ENCODE measurements at regions not wholly inside any gene's neighbourhood (a gene's known extent, or its start where the extent isn't known, plus 50 kb on each side); places are given as distances from the start of the nearest gene placed in this dataset.
"Not testable (repeated sequence)": the region's sequence is repeated elsewhere in the genome, so short reads cannot be mapped to it uniquely, and the experiment has no call there.

GRCh38 chr4:145260091-145260490 is 79.7 kb upstream of the OTUD4 start:
- Mint-ChIP-seq H3K9me3 (peaks cover 26 to 27% of the 10 kb centered on the region in 2 experiments), H3K4me3 (no peak overlapping the region), H3K27me3 (ENCODE audit: low read depth) (no peaks in the 10 kb centered on the region), H3K27ac (peak overlapping the region; percentile 73 to 84 (median 79); a peak in 5 of 7 replicates), H3K36me3 (ENCODE audit: insufficient read depth in 1 of 3, low read depth in 3 of 3) (peaks cover 0 to 18% (median 13%) of the 10 kb centered on the region in 3 experiments; a peak in 4 of 7 replicates), H3K4me1 (peaks cover 10 to 23% of the 10 kb centered on the region in 2 experiments)
- H4K8ac ChIP-seq (replicated peaks; ENCODE audit: insufficient read length, low read depth, low read length): no peak overlapping the region
- no peak overlapping the region for H4K91ac ChIP-seq (ENCODE audit: insufficient read length, low read depth, low read length)
- H3K23ac ChIP-seq (ENCODE audit: insufficient read length, low read depth, low read length): no peak overlapping the region
- TF ChIP-seq, protein P1, sequence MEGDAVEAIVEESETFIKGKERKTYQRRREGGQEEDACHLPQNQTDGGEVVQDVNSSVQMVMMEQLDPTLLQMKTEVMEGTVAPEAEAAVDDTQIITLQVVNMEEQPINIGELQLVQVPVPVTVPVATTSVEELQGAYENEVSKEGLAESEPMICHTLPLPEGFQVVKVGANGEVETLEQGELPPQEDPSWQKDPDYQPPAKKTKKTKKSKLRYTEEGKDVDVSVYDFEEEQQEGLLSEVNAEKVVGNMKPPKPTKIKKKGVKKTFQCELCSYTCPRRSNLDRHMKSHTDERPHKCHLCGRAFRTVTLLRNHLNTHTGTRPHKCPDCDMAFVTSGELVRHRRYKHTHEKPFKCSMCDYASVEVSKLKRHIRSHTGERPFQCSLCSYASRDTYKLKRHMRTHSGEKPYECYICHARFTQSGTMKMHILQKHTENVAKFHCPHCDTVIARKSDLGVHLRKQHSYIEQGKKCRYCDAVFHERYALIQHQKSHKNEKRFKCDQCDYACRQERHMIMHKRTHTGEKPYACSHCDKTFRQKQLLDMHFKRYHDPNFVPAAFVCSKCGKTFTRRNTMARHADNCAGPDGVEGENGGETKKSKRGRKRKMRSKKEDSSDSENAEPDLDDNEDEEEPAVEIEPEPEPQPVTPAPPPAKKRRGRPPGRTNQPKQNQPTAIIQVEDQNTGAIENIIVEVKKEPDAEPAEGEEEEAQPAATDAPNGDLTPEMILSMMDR (conservative IDR thresholded peaks at IDR 0.05): no peak
- peak; percentile 81 for DNase-seq
- no peak overlapping the region for H3T11ph ChIP-seq (ENCODE audit: low read length)
- no peak overlapping the region for H2BK5ac ChIP-seq (ENCODE audit: insufficient read length, low read length)
- H3K18ac ChIP-seq (ENCODE audit: insufficient read length, low read depth, low read length): no peak overlapping the region
- no peaks in the 10 kb centered on the region for H3K9me3 ChIP-seq (ENCODE audit: control insufficient read depth, low read depth, low read length)
- no peak overlapping the region for H2AK5ac ChIP-seq (ENCODE audit: insufficient read length, low read length)
- no peak overlapping the region for H3K9ac ChIP-seq (ENCODE audit: extremely low read depth, insufficient read length, low read length)
- no peak overlapping the region for H2BK15ac ChIP-seq (ENCODE audit: low read depth, low read length)
- H3K14ac ChIP-seq (ENCODE audit: insufficient read depth, low read length): no peak overlapping the region
- WGBS (ENCODE audit: extremely low coverage, insufficient read length, low lambda C conversion rate): no CpG with 5 or more reads among the region's 3 CpGs
- H3K4me2 ChIP-seq (ENCODE audit: insufficient read depth, insufficient read length, low read length): no peak overlapping the region
- no peak overlapping the region for H4K5ac ChIP-seq (ENCODE audit: insufficient read length, low read depth, low read length)
- no peaks in the 10 kb centered on the region for H4K20me1 ChIP-seq (ENCODE audit: control insufficient read depth, insufficient read depth, insufficient read length)
- H3K4ac ChIP-seq (ENCODE audit: low read depth, low read length): no peak overlapping the region
- H2BK12ac ChIP-seq (ENCODE audit: insufficient read length, low read depth, low read length): no peak overlapping the region
- H2AFZ ChIP-seq (ENCODE audit: low read length): no peak overlapping the region
- H3K4me1 ChIP-seq (ENCODE audit: insufficient read depth, low read length): no peaks in the 10 kb centered on the region
- no peak overlapping the region for H2BK120ac ChIP-seq (ENCODE audit: low read depth, low read length, poor library complexity, severe bottlenecking)
- H3K27me3 ChIP-seq (ENCODE audit: insufficient read depth, low read length): no peaks in the 10 kb centered on the region
- H3K79me2 ChIP-seq (ENCODE audit: insufficient read depth, low read length): no peaks in the 10 kb centered on the region
- H2BK20ac ChIP-seq (ENCODE audit: low read depth, low read length, poor library complexity, severe bottlenecking): no peak overlapping the region
- H3K23me2 ChIP-seq (ENCODE audit: insufficient read length, low read depth, low read length, poor library complexity, severe bottlenecking): no peaks in the 10 kb centered on the region
- no peaks in the 10 kb centered on the region for H3K79me1 ChIP-seq (ENCODE audit: insufficient read depth, low read depth, low read length, poor library complexity, severe bottlenecking)
- no peak overlapping the region for H3K27ac ChIP-seq (ENCODE audit: insufficient read length, low read depth, low read length)
- no peak overlapping the region for H3K56ac ChIP-seq (ENCODE audit: insufficient read length, low read depth, low read length)

DNA sequence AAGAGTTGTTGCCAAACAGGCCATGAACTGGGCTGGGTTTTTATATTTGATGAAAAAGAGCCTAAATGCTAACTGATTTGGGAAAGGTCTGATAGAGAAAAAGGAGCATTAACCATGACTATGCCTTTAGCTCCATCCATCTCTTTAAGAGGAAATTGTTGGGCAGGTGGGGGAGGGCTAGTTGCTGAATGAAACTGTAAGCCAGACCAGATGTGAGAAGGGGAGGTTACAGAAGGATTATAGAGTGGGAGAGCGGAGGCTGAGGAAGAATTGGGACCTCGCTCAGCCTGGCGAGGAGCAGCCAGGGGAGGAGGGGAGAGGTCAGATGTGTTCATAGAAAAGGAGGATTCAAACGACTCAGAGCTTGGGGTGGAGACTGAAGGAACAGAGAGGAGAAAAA is 74.9 kb upstream of the OTUD4 start:
- H3K4ac ChIP-seq (ENCODE audit: low read depth, low read length); H2BK20ac ChIP-seq (ENCODE audit: low read depth, low read length, poor library complexity, severe bottlenecking); H3K18ac ChIP-seq (ENCODE audit: insufficient read length, low read depth, low read length); H3K27me3 ChIP-seq (ENCODE audit: insufficient read depth, low read length); H3K27ac ChIP-seq (ENCODE audit: insufficient read length, low read depth, low read length); H2AFZ ChIP-seq (ENCODE audit: low read length); H2BK15ac ChIP-seq (ENCODE audit: low read depth, low read length); H3K4me3 Mint-ChIP-seq; H3K79me2 ChIP-seq (ENCODE audit: insufficient read depth, low read length); H4K5ac ChIP-seq (ENCODE audit: insufficient read length, low read depth, low read length); H3K14ac ChIP-seq (ENCODE audit: insufficient read depth, low read length); H4K8ac ChIP-seq (replicated peaks; ENCODE audit: insufficient read length, low read depth, low read length); H3K56ac ChIP-seq (ENCODE audit: insufficient read length, low read depth, low read length); H3K4me1 ChIP-seq (ENCODE audit: insufficient read depth, low read length); H3K9ac ChIP-seq (ENCODE audit: extremely low read depth, insufficient read length, low read length); H3K4me2 ChIP-seq (ENCODE audit: insufficient read depth, insufficient read length, low read length); H4K91ac ChIP-seq (ENCODE audit: insufficient read length, low read depth, low read length); H2BK12ac ChIP-seq (ENCODE audit: insufficient read length, low read depth, low read length); DNase-seq; H2AK5ac ChIP-seq (ENCODE audit: insufficient read length, low read length); H4K20me1 ChIP-seq (ENCODE audit: control insufficient read depth, insufficient read depth, insufficient read length); H3K9me3 ChIP-seq (ENCODE audit: control insufficient read depth, low read depth, low read length); H2BK120ac ChIP-seq (ENCODE audit: low read depth, low read length, poor library complexity, severe bottlenecking); H3K27ac Mint-ChIP-seq; H3K23me2 ChIP-seq (ENCODE audit: insufficient read length, low read depth, low read length, poor library complexity, severe bottlenecking); H3K27me3 Mint-ChIP-seq (ENCODE audit: low read depth); H3K23ac ChIP-seq (ENCODE audit: insufficient read length, low read depth, low read length); H2BK5ac ChIP-seq (ENCODE audit: insufficient read length, low read length); H3T11ph ChIP-seq (ENCODE audit: low read length); H3K79me1 ChIP-seq (ENCODE audit: insufficient read depth, low read depth, low read length, poor library complexity, severe bottlenecking): not testable (repeated sequence)
- peaks cover 11 to 15% of the 10 kb centered on the region in 2 experiments for H3K9me3 Mint-ChIP-seq
- H3K4me1 Mint-ChIP-seq: peaks cover 9 to 19% of the 10 kb centered on the region in 2 experiments
- peaks cover 0 to 13% (median 7%) of the 10 kb centered on the region in 3 experiments; a peak in 4 of 7 replicates for H3K36me3 Mint-ChIP-seq (ENCODE audit: insufficient read depth in 1 of 3, low read depth in 3 of 3)
- no CpG with 5 or more reads among the region's 4 CpGs for WGBS (ENCODE audit: extremely low coverage, insufficient read length, low lambda C conversion rate)
